ENCODE measurements at regions not wholly inside any gene's neighbourhood (a gene's known extent, or its start where the extent isn't known, plus 50 kb on each side); places are given as distances from the start of the nearest gene placed in this dataset.

- no peak for DNase-seq
Observed at GRCh38 chr15:68871507-68871906, 50.8 kb upstream of the ANP32A start.

- no peak for DNase-seq
Observed at GRCh38 chr15:68874788-68875187, 54.1 kb upstream of the ANP32A start.

GRCh38 chr15:68875377-68876116 is 54.8 kb upstream of the SPESP1 start:
- peak; percentile 98 for DNase-seq

GRCh38 chr15:68877626-68878025 is 52.7 kb upstream of the SPESP1 start:
- DNase-seq, result no peak

GRCh38 chr15:68880382-68880781 is 49.9 kb upstream of the SPESP1 start:
- no peak for DNase-seq

Data from activated CD8-positive, alpha-beta memory T cell treated with anti-CD3 and anti-CD28 coated beads for 24 hours (primary cell).